HCT116 (cell line): ENCODE measurements at regions not wholly inside any gene's neighbourhood (a gene's known extent, or its start where the extent isn't known, plus 50 kb on each side); places are given as distances from the start of the nearest gene placed in this dataset.

Experiments
- CEBPB ChIP-seq: IDR thresholded peaks from 2 replicates; pipeline ENCODE4 v1.6.1; 2012; ENCODE audit warnings: low read depth
- EGR1 ChIP-seq: IDR thresholded peaks from 2 replicates; pipeline ENCODE4 v1.6.1; 2012; ENCODE audit warnings: low read depth
- ELF1 ChIP-seq: IDR thresholded peaks from 2 replicates; pipeline ENCODE4 v1.6.1; 2012; ENCODE audit warnings: low read depth, borderline replicate concordance
- EZH2 ChIP-seq: fragments of 200-600 bp; sonication (generic); IDR thresholded peaks from 2 replicates; pipeline ENCODE4 v1.6.1; 2017; ENCODE audit warnings: antibody characterized with exemption, mixed run types
- POLR2A ChIP-seq: IDR thresholded peaks from 2 replicates; pipeline ENCODE4 v1.7.0; 2011; ENCODE audit warnings: borderline replicate concordance; ENCODE audit not compliant: insufficient read depth, insufficient read length; ENCODE audit errors: extremely low read depth
- SP1 ChIP-seq: IDR thresholded peaks from 2 replicates; pipeline ENCODE4 v1.6.1; 2012; ENCODE audit warnings: low read depth
- TF ChIP-seq, protein P1 (sequence below): IDR thresholded peaks from 2 replicates; pipeline ENCODE4 v1.6.1; 2012; ENCODE audit warnings: low read depth
- TF ChIP-seq, protein P2 (sequence below), 3 experiments: fragments of 200-600 bp in 1 of 3; sonication (generic) in 1 of 3; IDR thresholded peaks in 2 of 3; conservative IDR thresholded peaks in 1 of 3; 2 replicates each; pipeline ENCODE4 v1.5.1; 2012 to 2017; ENCODE audit warnings: low read depth in 2 of 3, low read length in 2 of 3, antibody characterized with exemption in 1 of 3, borderline replicate concordance in 1 of 3, control low read depth in 1 of 3, mild to moderate bottlenecking in 1 of 3, mixed read lengths in 1 of 3, mixed run types in 1 of 3, moderate library complexity in 1 of 3; ENCODE audit not compliant: insufficient read depth in 1 of 3

DNA sequence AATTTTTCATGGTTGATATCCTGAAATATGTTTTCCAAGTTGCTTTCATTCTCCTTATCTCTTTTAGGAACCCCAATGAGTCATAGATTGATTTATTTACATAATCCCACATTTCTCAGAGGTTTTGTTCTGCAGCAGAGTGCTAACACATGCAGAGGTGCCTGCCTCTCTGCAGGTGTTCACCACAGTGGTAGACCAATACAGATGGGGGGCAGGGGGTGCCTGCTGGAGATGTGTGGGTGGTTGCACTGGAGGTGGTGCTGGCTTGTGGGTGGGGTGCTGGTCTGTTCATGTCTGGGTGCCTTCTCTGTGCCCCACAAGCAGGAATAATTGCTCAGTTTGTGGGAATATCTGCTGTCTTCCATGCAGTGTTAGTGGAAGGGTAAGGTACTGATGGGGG, 131.1 kb downstream of the JRKL start:
- TF ChIP-seq, protein P1, sequence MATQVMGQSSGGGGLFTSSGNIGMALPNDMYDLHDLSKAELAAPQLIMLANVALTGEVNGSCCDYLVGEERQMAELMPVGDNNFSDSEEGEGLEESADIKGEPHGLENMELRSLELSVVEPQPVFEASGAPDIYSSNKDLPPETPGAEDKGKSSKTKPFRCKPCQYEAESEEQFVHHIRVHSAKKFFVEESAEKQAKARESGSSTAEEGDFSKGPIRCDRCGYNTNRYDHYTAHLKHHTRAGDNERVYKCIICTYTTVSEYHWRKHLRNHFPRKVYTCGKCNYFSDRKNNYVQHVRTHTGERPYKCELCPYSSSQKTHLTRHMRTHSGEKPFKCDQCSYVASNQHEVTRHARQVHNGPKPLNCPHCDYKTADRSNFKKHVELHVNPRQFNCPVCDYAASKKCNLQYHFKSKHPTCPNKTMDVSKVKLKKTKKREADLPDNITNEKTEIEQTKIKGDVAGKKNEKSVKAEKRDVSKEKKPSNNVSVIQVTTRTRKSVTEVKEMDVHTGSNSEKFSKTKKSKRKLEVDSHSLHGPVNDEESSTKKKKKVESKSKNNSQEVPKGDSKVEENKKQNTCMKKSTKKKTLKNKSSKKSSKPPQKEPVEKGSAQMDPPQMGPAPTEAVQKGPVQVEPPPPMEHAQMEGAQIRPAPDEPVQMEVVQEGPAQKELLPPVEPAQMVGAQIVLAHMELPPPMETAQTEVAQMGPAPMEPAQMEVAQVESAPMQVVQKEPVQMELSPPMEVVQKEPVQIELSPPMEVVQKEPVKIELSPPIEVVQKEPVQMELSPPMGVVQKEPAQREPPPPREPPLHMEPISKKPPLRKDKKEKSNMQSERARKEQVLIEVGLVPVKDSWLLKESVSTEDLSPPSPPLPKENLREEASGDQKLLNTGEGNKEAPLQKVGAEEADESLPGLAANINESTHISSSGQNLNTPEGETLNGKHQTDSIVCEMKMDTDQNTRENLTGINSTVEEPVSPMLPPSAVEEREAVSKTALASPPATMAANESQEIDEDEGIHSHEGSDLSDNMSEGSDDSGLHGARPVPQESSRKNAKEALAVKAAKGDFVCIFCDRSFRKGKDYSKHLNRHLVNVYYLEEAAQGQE: no peak
- TF ChIP-seq, protein P2, sequence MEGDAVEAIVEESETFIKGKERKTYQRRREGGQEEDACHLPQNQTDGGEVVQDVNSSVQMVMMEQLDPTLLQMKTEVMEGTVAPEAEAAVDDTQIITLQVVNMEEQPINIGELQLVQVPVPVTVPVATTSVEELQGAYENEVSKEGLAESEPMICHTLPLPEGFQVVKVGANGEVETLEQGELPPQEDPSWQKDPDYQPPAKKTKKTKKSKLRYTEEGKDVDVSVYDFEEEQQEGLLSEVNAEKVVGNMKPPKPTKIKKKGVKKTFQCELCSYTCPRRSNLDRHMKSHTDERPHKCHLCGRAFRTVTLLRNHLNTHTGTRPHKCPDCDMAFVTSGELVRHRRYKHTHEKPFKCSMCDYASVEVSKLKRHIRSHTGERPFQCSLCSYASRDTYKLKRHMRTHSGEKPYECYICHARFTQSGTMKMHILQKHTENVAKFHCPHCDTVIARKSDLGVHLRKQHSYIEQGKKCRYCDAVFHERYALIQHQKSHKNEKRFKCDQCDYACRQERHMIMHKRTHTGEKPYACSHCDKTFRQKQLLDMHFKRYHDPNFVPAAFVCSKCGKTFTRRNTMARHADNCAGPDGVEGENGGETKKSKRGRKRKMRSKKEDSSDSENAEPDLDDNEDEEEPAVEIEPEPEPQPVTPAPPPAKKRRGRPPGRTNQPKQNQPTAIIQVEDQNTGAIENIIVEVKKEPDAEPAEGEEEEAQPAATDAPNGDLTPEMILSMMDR (IDR thresholded peaks at IDR 0.05 in 2 of 3, conservative IDR thresholded peaks at IDR 0.05 in 1 of 3; ENCODE audit: borderline replicate concordance in 1 of 3, insufficient read depth in 1 of 3, low read depth in 2 of 3, low read length in 2 of 3): no peak
- TF ChIP-seq POLR2A (no peak), EGR1 (no peak), EZH2 (no peak), ELF1 (no peak), CEBPB (no peak), SP1 (no peak)
